Right atrium auricular region (tissue), 2 donors: ENCODE measurements at regions not wholly inside any gene's neighbourhood (a gene's known extent, or its start where the extent isn't known, plus 50 kb on each side); places are given as distances from the start of the nearest gene placed in this dataset.

Source experiments
- DNase-seq: peaks from one replicate; pipeline ENCODE4 v3.0.0-alpha.2; 2019; ENCODE audit warnings: low spot score
- H3K27ac ChIP-seq, 2 donors: fragments of 200-600 bp; sonication (generic); 1 replicate in 1 of 2; 2 replicates in 1 of 2; pipeline ENCODE4 v1.5.1; 2016 to 2019
- H3K27me3 ChIP-seq, 2 donors: fragments of 200-600 bp; sonication (generic); one replicate each; pipeline versions ENCODE4 v1.5.1 to v1.6.0; 2017 to 2019
- H3K36me3 ChIP-seq: fragments of 200-600 bp; sonication (generic); one replicate; pipeline ENCODE4 v1.5.1; 2016
- H3K4me1 ChIP-seq, 2 donors: fragments of 200-600 bp; sonication (generic); one replicate each; pipeline versions ENCODE4 v1.5.1 to v1.6.0; 2017 to 2019
- H3K4me3 ChIP-seq, 2 donors: fragments of 200-600 bp; sonication (generic); 1 replicate in 1 of 2; 2 replicates in 1 of 2; pipeline ENCODE4 v1.5.1; 2017 to 2019; ENCODE audit warnings: mild to moderate bottlenecking in 1 of 2, moderate library complexity in 1 of 2
- H3K9me3 ChIP-seq, 2 donors: fragments of 200-600 bp; sonication (generic); one replicate each; pipeline ENCODE4 v1.5.1; 2019
- TF ChIP-seq, protein P1 (sequence below), 2 donors: fragments of 200-600 bp; sonication (generic); IDR thresholded peaks; one replicate each; pipeline ENCODE4 v1.5.1; 2019; ENCODE audit warnings: antibody characterized with exemption in 2 of 2

DNA sequence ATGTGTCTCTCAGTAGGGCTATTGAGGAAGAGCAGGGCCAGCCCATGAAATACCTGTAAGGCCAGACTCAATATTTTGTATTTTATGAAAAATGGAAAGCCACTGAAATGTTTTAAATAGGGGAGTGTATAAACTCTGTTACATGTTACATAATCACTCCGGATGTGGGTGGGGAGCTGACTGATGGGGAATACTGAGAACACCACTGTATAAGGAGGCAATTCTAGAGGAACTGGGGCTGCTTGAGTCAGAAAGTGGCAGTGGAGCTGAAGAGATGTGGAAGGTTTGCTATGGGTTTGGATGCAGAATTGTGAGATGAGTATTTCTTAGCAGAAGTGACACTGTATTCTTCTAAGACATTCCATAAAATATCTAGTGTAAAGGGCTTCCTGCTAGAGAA lies 647.8 kb upstream of the LCORL start:
- Histone ChIP-seq H3K36me3 (no peaks in the 10 kb centered on the region), H3K27ac (no peak overlapping the region), H3K4me1 (no peaks in the 10 kb centered on the region), H3K4me3 (no peak overlapping the region), H3K9me3 (no peaks in the 10 kb centered on the region), H3K27me3 (no peaks in the 10 kb centered on the region)
- no peak for DNase-seq
- TF ChIP-seq, protein P1, sequence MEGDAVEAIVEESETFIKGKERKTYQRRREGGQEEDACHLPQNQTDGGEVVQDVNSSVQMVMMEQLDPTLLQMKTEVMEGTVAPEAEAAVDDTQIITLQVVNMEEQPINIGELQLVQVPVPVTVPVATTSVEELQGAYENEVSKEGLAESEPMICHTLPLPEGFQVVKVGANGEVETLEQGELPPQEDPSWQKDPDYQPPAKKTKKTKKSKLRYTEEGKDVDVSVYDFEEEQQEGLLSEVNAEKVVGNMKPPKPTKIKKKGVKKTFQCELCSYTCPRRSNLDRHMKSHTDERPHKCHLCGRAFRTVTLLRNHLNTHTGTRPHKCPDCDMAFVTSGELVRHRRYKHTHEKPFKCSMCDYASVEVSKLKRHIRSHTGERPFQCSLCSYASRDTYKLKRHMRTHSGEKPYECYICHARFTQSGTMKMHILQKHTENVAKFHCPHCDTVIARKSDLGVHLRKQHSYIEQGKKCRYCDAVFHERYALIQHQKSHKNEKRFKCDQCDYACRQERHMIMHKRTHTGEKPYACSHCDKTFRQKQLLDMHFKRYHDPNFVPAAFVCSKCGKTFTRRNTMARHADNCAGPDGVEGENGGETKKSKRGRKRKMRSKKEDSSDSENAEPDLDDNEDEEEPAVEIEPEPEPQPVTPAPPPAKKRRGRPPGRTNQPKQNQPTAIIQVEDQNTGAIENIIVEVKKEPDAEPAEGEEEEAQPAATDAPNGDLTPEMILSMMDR (IDR thresholded peaks at IDR 0.05) = no peak

GRCh38 chr4:18666322-18666721 lies 644.8 kb upstream of the LCORL start:
- Histone ChIP-seq H3K9me3 (no peaks in the 10 kb centered on the region), H3K27me3 (no peaks in the 10 kb centered on the region), H3K36me3 (no peaks in the 10 kb centered on the region), H3K4me3 (no peak overlapping the region), H3K4me1 (no peaks in the 10 kb centered on the region), H3K27ac (no peak overlapping the region)
- DNase-seq = no peak
- TF ChIP-seq, protein P1 (IDR thresholded peaks at IDR 0.05) = no peak

DNA sequence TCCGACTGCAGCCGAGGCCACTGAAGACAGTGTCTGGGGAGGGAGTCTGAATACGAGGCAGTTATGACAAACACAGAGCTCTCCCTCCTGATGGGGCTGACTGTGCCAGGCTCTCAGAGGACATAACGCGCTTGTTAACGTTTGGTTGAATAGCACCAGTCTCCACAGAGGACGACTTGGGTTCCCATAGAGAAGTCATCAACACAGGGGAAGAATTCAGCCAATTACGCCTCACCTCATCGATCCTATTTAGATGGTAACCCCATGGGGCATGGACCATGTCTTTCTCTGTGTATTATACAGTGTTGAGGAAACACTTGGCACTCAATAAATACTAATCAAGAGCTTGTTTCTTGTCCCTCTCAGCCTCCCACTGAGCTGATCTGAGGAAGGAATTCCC lies 642.6 kb upstream of the LCORL start:
- no peaks in the 10 kb centered on the region for H3K27me3 ChIP-seq
- no peak overlapping the region for H3K4me3 ChIP-seq
- H3K4me1 ChIP-seq = no peaks in the 10 kb centered on the region
- H3K27ac ChIP-seq = no peak overlapping the region
- H3K9me3 ChIP-seq = no peaks in the 10 kb centered on the region
- no peaks in the 10 kb centered on the region for H3K36me3 ChIP-seq
- no peak for DNase-seq
- TF ChIP-seq, protein P1 (IDR thresholded peaks at IDR 0.05) = no peak

- no peaks in the 10 kb centered on the region for H3K27me3 ChIP-seq
- peaks cover 0 to 26% of the 10 kb centered on the region in 2 donors for H3K9me3 ChIP-seq
- TF ChIP-seq, protein P1 (IDR thresholded peaks at IDR 0.05) = no peak
- H3K36me3 ChIP-seq = no peaks in the 10 kb centered on the region
- DNase-seq = no peak
- H3K4me1 ChIP-seq = no peaks in the 10 kb centered on the region
- no peak overlapping the region for H3K27ac ChIP-seq
- H3K4me3 ChIP-seq = no peak overlapping the region
These were observed 623.8 kb upstream of the LCORL start for GRCh38 chr4:18645351-18645750.

DNA sequence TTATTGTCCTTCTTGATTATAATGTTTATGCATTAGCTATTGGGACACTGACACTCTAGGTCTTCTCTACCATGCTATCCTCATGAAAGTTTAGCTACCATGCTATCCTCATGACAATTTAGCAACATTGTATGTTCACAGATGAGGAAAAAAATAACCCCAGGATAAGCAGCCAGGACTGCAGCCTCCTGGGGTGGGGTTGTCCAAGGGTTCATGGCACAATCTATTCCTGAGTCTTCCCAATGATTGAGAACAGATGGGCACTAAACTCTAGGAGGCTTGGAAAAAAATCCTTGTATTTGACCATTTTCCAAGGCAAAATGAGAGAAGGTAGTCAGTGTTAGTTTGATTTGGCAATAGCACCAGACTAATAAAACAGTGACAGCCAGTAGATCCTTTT lies 619.8 kb upstream of the LCORL start:
- H3K27me3 ChIP-seq = no peaks in the 10 kb centered on the region
- TF ChIP-seq, protein P1 (IDR thresholded peaks at IDR 0.05) = no peak
- no peak for DNase-seq
- no peak overlapping the region for H3K4me3 ChIP-seq
- no peaks in the 10 kb centered on the region for H3K36me3 ChIP-seq
- H3K27ac ChIP-seq = no peak overlapping the region
- no peaks in the 10 kb centered on the region for H3K4me1 ChIP-seq
- H3K9me3 ChIP-seq = no peaks in the 10 kb centered on the region

DNA sequence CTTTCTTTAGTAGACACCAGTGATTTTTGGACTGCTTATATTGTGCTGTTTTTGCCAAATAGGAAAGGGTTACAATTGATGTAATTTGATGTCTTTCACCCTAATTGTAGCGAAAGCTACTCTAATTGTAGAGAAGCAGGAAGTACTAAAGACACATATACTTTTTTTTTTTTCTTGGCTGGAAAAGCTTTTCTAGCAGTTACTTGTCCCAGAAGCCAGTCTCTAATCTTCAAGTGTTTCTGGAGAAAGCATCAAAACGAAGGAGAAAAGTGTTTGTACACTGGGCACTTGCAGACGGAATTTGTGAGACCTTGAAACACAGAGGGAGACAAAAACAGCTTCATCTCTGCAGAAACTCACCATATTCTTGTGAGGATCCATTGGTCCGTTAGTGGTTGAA lies 616.5 kb upstream of the LCORL start:
- TF ChIP-seq, protein P1 (IDR thresholded peaks at IDR 0.05) = no peak
- no peak for DNase-seq
- no peaks in the 10 kb centered on the region for H3K9me3 ChIP-seq
- H3K27ac ChIP-seq = no peak overlapping the region
- H3K4me3 ChIP-seq = no peak overlapping the region
- H3K27me3 ChIP-seq = no peaks in the 10 kb centered on the region
- no peaks in the 10 kb centered on the region for H3K36me3 ChIP-seq
- no peaks in the 10 kb centered on the region for H3K4me1 ChIP-seq
